Daoy (cell line): ENCODE measurements at regions not wholly inside any gene's neighbourhood (a gene's known extent, or its start where the extent isn't known, plus 50 kb on each side); places are given as distances from the start of the nearest gene placed in this dataset.

ENCODE experiments used
- DNase-seq: peaks from one replicate; pipeline ENCODE4 v3.0.0-alpha.2; 2015; ENCODE audit warnings: low read depth

DNA sequence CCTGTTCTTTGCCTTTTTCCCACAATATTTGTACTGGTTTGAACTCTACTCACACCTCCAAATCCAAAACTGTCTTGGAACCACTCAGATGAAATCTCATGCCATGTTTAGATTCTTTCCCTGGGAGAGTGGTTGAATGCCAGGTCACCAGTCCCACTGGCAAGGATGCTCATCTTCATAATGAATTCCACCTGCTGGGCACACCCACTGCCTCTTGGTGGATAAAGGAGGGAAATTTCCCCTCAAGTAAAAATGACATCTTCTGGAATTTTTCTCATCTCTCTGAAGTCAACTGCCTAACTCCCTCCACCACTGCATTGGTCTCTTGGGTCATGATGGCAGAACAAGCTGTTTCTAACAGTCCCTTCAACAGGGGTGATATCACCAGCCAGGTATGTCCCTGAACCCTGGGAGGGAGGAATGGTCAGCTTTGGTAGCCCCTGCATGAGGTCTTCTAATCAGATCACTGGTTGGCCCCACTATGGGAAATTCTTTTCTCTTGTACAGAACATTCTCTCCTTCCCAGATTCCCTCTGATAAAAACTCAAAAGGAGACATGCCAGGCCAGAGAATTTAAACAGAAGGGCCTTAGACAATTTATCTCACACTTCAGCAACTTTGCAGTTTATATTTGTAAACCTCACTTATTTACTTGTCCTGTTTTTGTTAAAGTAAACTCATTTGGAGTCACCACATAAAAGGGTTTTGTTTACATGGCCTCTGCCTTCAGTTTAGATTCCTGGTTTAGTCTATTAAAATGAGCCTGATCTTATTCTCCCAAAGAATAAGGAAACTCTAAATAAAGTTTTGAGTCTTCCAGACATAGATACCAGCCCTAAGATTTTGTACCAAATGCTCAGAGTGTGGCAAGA lies 143.4 kb downstream of the WNT5A start:
- peak; percentile 34 for DNase-seq

DNA sequence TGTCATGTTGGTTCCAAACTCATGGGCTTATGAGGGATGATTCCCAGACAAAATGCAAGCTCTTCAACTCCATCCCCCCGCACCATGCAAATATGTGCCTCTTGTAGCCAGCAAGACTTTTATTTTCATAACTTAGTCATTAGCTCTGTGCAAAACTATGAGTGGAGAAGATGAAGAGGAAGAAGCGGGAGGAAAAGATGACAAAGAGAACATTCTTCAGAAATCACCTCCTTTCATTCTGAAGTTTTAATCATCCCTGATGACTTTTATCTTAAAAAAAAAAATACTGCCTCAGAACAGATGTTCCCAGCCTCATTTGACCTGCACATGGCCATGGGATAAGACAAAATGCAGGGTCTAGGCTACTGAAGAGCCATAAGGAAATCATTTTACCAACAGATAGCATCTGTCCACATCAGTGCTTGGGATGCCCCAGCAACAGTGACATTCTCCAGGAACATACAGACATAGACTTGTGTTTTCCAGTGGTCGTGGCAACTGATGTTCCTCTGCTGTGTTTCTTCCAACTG lies 145.5 kb downstream of the WNT5A start:
- DNase-seq = no peak

DNA sequence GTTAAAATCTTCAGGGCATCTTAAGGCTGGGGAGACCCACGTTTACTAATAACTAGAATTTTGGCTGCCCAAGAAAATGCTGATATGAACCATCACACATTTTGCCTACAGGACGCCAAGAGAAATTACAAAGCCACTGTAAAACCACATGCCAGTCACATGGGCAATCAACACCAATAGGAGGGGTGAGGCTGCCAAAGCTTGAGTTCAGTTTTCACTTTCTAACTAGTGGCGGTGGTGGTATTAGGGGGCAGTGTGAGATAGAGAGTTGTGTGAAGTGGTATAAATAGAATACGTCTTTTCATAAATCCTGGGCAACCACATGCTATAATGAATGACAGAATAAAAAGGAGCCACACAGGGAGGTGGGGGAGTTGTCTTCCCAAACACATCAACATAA lies 147.3 kb downstream of the WNT5A start:
- DNase-seq = no peak

DNA sequence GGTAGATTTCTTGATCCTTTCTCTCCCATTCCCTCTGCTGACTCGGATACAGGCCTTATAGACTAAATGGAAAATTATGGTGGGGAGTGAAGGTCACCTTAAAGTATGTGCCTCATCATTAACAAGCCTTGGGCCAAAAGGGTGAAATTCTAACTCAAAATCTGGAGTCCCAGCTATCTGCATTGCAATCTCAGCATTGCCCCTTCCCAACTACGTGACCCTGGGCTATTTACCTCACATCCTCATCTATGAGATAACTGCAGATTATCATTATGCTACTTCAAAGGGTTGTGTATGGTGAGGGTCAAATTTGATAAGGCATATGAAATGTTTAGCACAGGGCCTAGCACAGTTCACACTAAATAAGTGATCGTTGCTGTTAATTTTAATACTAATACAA lies 147.7 kb downstream of the WNT5A start:
- no peak for DNase-seq

DNA sequence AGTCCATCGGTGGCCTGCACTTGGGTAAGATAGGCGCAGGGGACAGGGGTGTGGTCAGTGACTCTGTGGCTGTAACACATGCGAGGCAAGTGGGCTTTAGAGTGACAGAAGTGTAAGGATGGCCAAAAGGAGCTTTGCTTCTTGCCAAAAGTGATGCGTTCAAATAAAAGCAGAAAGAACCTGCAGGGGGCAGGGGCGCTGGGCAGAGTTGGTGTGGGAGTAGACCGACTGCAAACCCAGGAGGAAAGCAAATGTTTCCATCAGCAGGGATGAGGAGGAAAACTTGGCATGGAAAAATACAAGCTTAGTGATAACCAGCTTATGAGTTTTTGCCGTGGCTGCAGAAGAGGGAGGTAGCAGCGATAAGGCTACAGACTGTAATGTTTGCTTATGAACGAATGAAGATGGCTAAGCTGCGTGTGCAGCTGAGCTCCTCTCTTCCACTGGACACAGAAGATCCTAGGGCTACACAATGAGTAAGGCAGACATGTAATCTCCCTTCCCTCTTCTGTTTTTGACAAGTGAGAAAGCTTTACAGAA lies 149.4 kb downstream of the WNT5A start:
- DNase-seq = no peak

DNA sequence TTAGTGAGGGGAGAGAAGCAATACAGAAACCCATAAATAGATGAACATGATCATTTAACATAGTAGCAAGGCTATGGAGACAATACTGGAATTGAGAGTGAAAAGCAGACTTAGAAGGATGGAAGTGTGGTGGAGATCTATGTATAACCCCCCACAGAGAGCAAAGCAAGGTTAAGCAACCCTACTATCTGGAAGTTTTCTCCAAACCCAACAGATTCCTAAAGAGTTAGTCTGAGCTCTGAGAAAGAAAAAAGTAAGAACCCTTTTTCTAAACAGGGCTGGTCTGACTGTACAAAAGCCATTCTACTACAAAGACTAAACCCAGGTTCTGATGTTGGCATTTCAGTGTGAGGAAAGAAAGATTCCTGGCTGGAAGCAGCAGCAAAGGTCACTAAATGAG lies 153.2 kb downstream of the WNT5A start:
- DNase-seq = no peak

DNA sequence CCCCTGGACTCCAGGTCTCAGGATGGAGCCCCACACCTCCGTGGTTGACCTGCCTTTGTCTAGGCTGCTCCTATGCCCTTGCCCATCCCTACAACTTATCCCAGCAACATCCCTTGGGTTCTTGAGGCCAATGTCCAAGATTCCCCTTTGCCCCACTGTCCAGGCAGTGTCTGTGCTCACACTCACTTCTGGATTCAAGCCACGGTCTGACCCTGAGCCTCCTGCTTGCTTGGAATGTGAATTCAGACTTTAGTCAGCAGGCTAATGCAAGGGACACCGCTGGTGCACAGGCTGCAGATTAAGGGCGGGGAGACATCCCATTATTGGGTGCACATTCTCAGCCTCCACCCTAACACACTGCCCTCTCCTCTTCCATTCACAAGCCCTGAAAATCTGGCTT lies 154.1 kb downstream of the WNT5A start:
- DNase-seq = peak; percentile 2

DNA sequence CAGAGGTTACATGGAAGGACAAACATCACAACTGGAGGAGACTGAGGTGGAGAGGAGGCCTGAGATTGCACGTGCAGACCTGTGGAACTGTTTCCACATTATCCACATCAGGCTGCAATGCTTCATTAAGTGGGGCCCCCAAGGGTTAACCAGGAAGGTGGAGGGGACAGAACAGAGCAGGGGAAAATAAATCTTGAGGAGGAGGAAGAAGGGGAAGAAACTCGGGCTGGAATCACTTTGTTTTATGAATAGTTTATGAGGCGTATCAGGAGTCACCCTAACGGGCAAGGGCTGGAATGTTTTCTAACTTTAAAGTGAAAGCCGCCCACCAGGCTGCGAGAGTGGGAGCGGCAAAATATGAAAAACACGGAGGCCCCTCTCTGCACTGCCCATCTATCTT lies 154.9 kb downstream of the WNT5A start:
- no peak for DNase-seq

DNA sequence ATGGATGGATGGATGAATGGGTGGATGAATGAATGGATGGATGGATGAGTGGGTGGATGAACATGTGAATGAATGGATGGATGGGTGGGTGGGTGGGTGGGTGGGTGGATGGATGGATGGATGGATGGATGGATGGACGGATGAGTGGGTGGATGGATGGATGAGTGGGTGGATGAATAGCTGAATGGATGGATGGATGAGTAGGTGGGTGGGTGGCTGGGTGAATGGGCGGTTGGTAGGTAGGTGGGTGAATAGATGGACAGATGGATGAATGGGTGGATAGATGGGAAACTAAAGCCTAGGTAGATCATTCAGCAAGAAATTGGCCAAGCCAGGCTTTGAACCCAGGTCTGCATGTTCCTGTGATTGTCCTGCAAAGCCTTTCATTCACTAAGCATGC lies 155.6 kb downstream of the WNT5A start:
- no peak for DNase-seq

DNA sequence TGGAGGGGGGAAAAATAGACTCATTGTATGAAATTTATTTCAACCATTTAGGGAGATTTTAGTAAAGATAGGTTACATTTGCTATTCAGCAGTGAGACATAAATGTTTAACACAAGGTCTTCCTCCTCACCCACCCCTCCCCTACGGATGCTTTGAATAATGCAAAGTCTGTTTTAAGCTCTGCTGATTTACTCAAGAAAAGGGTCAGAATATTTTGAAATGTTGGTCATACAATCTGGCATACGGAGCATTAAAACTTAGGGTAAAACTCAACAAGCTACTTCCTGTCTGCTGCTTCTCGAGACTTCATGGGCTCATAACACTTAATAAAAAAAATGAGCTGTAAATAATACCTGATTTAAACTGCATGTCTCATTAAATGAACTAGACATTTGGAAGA lies 156.3 kb downstream of the WNT5A start:
- DNase-seq = peak; percentile 5

DNA sequence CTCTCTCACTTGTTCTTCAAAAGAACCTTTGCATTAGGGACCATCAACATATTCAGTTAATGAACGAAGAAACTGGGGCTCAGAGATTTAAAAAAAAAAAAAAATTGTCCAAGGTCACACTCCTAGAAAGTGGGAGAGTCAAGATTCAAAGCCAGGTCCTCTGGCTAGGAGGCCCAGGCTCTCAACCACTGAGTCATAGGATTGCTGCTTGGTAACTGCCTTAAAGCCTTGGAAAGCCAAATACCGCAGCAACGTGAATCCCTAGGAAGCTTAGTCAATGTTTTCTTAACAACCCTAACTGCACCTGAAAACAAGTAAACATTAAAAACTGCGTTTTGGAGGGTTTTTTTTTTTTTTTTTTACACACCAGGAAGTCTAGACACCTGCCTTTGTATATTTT lies 156.8 kb downstream of the WNT5A start:
- peak; percentile 92 for DNase-seq

DNA sequence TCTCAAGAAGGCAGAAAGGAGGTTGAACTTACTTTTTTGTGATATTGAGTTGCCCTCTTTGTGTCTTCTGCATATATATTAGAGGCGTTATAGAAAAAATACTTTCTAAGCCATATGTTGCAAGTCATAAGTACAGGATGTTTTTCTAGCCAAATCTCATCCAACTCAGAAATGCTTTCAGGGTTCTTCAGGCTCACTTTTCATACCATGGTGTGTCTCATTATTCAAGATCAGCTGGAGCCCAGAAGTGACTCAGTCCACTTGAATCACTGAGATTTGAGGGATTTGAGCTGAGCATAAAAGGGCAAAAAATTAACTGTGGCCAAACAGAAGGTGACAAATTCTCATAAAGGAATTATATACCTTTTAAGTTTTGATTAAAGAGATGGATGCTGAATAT lies 157.3 kb downstream of the WNT5A start:
- DNase-seq = peak; percentile 86

DNA sequence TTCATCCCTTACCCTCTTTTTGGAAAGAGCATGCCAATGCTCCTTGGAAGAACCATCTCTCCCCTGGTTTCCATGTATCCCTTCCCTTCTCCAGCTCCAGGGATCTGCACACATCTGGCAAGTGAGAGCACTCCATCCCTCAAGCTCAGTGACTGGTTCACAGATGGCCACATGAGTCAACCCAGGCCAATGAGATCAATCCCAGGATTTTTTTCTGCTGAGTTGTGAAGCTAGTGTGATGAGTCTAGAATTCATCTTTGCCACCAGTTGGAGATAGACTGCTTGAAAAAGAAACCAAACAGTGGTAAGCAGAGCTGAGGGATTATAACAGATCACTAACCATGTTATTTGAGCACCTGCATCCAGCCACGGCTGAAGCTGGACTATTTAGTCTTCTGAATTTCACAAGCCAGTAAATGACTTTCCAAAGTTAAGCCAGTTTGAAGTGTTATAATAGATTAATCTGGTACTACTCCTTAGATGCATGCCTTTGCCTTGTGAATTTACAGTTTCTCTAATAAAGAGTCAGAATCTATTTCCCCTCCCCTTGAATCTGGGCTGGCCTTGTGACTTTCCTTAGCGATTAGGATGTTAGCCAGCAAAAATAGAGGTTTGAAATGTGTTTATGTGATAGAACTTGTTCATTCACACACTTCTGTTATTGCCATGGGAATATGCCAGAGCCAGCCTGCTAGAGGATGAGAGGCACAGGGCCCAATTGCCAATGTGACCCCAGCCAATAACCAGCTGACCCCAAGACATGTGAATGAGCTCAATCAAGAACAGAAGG lies 159.8 kb downstream of the WNT5A start:
- DNase-seq = peak; percentile 19

DNA sequence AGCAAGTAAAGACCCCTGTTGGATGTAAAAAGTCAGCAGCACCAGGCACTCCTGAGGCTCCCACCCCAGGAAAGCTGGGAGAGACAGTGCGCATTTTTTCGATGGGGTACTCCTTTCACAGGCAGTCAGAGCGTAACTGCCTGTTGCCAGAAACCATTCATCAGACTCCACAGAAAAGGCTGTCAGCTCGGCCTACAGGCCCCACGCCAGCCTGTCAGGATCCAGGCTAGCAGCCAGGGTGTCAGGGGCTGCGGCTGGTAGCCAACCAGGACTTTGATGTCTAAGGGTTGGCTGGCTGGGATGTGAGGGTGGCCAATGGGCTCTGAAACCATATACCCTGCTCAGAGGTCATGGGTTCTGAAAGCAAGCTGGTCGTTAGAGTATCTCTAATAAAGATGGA lies 164.5 kb downstream of the WNT5A start:
- DNase-seq = no peak

DNA sequence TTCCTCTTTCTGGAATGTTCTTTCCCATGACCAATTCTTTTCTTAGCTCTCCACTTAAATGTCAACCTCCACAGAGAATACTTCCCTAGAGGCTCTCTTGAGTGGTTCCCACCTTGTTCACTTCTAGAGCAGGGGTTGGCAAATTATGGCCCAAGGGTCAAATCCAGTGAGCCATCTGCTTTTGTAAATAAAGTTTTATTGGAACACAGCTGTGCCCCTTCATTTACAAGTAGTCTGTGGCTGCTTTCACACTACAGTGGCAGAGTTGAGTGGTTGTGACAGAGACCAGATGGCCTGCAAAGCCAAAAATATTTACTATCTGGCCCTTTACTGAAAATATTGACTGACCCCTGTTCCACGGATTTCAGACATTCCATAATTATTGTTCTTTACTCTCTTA lies 166.2 kb downstream of the WNT5A start:
- DNase-seq = no peak

DNA sequence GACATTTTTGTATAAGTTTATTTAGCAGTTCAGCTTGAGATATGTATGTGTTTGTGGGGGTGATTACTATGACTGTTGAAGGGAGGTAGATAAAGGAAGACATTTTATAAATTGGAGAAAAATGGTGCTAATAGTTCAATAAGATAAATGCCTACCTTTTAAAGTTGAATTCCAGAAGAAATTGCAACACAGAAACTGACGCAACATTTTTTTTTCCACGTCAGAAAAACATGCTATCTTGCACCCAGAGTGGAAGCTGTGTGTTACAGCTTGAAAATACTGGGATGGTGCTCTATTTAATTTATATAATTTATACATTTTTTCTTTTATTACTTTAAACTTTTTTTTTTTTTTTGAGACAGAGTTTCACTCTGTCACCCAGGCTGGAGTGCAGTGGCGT lies 171.7 kb downstream of the WNT5A start:
- no peak for DNase-seq

DNA sequence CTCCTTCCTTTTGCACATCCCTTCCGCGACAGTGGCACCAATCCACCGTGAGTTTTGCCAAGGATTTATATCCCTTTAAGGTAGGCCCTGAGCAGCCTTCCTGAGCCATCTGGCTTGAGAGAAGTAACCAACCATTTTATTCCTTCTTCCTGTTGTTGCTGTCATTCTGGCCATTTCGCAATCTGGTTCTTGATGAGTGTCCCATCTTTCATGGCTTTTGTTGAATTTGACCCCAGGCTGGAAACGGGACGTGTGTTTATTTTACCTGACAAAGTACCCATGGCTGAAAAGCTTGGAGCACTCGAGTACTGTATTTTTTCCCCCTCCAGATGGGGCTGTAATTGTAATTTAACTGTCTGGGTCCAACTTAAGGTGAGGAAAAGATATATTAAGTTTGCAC lies 173.4 kb downstream of the WNT5A start:
- DNase-seq = no peak

DNA sequence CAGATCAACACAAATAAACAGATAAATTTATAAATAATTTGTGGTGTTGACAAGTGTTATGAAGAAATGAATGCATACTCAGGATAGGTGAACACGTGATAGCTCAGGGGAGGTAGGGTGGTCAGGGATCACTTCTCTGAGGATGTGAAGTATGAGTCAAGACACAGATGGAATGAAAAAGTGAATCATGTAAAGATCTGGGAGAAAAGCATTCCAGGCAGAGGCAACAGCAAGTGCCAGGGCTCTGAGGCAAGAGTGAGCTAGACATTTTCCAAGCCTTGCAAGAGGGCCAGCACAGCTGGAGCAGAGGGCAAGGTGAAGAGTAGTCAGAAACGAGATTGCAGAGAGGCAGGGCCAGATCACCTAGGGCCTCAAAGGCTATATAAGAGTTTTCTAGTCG lies 177.8 kb downstream of the WNT5A start:
- peak; percentile 41 for DNase-seq

DNA sequence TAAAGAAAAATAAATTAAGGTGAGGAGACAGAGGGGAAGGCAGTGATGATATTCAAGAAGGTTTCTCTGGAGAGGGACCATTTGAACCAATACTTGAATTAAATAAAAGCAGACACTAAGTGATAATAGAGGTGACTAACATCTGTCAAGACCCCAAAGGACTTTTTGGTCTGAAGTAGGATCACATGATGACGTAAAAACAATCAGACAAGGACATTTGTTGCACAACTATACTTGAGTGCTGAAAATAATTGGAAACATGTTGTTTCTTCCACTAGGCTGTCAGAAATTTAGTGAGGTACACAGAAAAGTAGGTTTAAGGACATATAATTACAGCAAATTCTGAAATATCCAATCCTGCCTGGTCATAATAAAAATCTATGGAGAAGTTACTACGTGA lies 179.5 kb downstream of the WNT5A start:
- no peak for DNase-seq

DNA sequence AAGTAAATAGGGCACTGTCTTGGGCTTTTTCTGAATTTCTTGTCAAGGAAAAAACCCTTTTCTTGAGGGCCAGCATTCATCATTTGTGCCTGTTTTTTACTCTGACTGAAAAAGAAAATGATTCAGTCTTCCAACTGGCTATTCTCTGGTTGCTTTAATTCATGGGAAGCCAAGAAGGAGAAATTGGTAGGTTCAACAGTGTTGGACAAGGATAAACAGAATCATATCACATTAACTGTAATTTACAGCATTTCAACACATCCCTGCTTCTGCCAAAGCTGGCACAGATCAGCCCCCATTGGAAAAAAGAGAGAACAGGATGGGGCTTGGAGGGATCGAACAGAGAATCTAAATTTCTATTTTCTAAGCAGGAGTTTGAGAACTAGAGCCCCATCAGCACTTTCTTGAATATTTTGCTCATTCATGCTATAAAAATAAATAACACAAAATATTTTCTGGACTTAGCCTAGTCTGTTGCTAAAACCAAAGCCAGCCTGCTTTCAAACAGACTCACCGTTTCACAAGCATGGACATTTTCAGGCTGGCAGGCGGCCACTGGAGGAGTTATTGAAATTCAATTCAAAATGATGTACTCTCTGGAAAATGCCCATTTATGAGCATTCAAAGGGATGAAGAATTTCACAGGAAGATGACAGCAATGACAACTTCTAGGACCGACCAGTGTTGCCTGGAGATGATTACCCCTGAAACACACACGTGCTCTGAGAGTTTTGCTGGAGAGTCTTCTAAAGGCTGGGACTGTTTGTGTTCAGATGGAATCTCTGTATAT lies 181.2 kb downstream of the WNT5A start:
- no peak for DNase-seq

DNA sequence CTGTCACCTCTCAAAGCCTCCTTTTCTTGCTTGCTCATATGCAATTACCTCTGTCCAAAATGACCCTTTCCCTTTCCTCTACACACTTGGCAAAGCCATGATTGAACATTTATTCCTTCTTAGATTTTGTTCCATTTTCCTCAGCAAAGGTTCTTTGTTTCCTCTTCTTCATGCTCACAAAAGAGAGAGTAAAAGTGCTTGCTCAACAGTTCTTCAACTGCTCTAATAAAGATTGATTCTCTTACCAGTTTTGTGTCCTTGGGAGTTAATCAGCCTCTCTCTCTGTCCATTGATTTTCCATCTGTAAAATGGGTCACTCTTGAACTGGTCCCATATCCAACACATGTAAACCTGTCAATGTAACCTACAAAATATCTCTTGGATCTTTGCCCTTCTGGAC lies 186.4 kb downstream of the WNT5A start:
- no peak for DNase-seq

DNA sequence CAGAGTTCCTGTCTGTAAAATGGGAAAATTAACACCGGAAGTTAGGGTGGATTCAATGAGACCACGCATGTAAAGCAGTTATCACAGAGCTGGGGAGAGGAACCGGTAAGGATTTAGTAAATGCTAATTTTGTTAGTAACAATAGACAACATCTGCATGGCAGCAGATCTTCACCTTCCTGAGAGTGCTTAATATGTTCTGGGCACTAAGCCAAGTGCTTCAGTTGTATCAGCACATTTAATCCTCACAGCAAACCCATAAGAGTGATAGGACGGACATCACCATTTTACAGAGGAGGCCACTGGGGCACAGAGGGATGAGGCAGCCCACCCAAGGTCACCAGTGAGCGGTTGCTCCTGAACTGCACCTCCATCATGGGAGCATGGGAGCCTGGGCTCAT lies 189.4 kb downstream of the WNT5A start:
- no peak for DNase-seq
